ENCODE measurements at regions not wholly inside any gene's neighbourhood (a gene's known extent, or its start where the extent isn't known, plus 50 kb on each side); places are given as distances from the start of the nearest gene placed in this dataset.
A peak's percentile ranks its signal among the peaks of the same experiment; 100 is the strongest.

- TF ChIP-seq ZBTB25 (CRISPR knock-in tag; IDR thresholded peaks at IDR 0.05) (peak; percentile 84), NFYC (CRISPR knock-in tag; IDR thresholded peaks at IDR 0.05) (no peak), FOXK2 (IDR thresholded peaks at IDR 0.05) (no peak), CENPX (CRISPR knock-in tag; IDR thresholded peaks at IDR 0.05) (no peak), ZNF691 (CRISPR knock-in tag; IDR thresholded peaks at IDR 0.05; ENCODE audit: borderline replicate concordance, low read depth) (peak; percentile 52; the same call in 1 of the 2 replicates), ZNF724P (CRISPR knock-in tag; IDR thresholded peaks at IDR 0.05; ENCODE audit: borderline replicate concordance) (no peak), KDM6A (CRISPR knock-in tag; IDR thresholded peaks at IDR 0.05; ENCODE audit: low read depth) (peak; percentile 71), LBX2 (CRISPR knock-in tag; IDR thresholded peaks at IDR 0.05; ENCODE audit: borderline replicate concordance) (no peak), HMGA1 (CRISPR knock-in tag; conservative IDR thresholded peaks at IDR 0.05) (no peak), FOXC1 (CRISPR knock-in tag; IDR thresholded peaks at IDR 0.05; ENCODE audit: borderline replicate concordance) (no peak), ARID5B (CRISPR knock-in tag; IDR thresholded peaks at IDR 0.05) (peak; percentile 93), AHDC1 (CRISPR knock-in tag; IDR thresholded peaks at IDR 0.05; ENCODE audit: borderline replicate concordance) (peak; percentile 94), EZH2 (conservative IDR thresholded peaks at IDR 0.05; ENCODE audit: low read depth, low read length) (no peak), ZNF343 (CRISPR knock-in tag; IDR thresholded peaks at IDR 0.05) (no peak), ZFP91 (CRISPR knock-in tag; IDR thresholded peaks at IDR 0.05; ENCODE audit: borderline replicate concordance) (peak; percentile 80), HOXA3 (CRISPR knock-in tag; IDR thresholded peaks at IDR 0.05) (peak; percentile 93)
Measured at GRCh38 chr7:155951554-155952158, 139.4 kb upstream of the SHH start (continued).

Data from HepG2 (cell line).